AG09309 (cell line): ENCODE measurements at regions not wholly inside any gene's neighbourhood (a gene's known extent, or its start where the extent isn't known, plus 50 kb on each side); places are given as distances from the start of the nearest gene placed in this dataset.

ENCODE experiments used
- DNase-seq: peaks from one replicate; pipeline ENCODE4 v3.0.0-alpha.2; 2010; ENCODE audit warnings: low read depth
- H3K4me3 ChIP-seq: 2 replicates; pipeline ENCODE4 v1.5.1; 2011; ENCODE audit warnings: mild to moderate bottlenecking, low read depth, low read length, moderate library complexity; ENCODE audit not compliant: control insufficient read depth
- CTCF ChIP-seq: IDR thresholded peaks from 2 replicates; pipeline ENCODE4 v1.5.1; 2011; ENCODE audit warnings: mild to moderate bottlenecking, low read depth, low read length, inconsistent platforms; ENCODE audit not compliant: insufficient read depth, control insufficient read depth; ENCODE audit errors: missing control alignments

- TF ChIP-seq CTCF, result no peak
- no peak for DNase-seq
- no peak overlapping the region for H3K4me3 ChIP-seq
These were observed 85.0 kb upstream of the PDZRN3 start for GRCh38 chr3:73709712-73710111.

GRCh38 chr3:73708956-73709355, 84.2 kb upstream of the PDZRN3 start:
- no peak for DNase-seq
- no peak overlapping the region for H3K4me3 ChIP-seq
- no peak for TF ChIP-seq CTCF

GRCh38 chr3:73707772-73708171, 83.0 kb upstream of the PDZRN3 start:
- no peak overlapping the region for H3K4me3 ChIP-seq

GRCh38 chr3:73706771-73707170, 82.0 kb upstream of the PDZRN3 start:
- no peak for DNase-seq
- no peak for TF ChIP-seq CTCF
- no peak overlapping the region for H3K4me3 ChIP-seq

More at GRCh38 chr3:73707772-73708171, 83.0 kb upstream of the PDZRN3 start:
- DNase-seq, result no peak
- TF ChIP-seq CTCF, result no peak

GRCh38 chr3:73705792-73706191, 81.1 kb upstream of the PDZRN3 start:
- no peak for DNase-seq
- no peak overlapping the region for H3K4me3 ChIP-seq
- TF ChIP-seq CTCF, result no peak

- TF ChIP-seq CTCF, result no peak
- H3K4me3 ChIP-seq, result no peak overlapping the region
- DNase-seq, result no peak
These were observed 74.6 kb upstream of the PDZRN3 start for GRCh38 chr3:73699327-73699726.

- TF ChIP-seq CTCF, result no peak
- no peak overlapping the region for H3K4me3 ChIP-seq
- no peak for DNase-seq
These were observed 72.3 kb upstream of the PDZRN3 start for GRCh38 chr3:73697020-73697419.
